HEK293T (cell line): ENCODE measurements at regions not wholly inside any gene's neighbourhood (a gene's known extent, or its start where the extent isn't known, plus 50 kb on each side); places are given as distances from the start of the nearest gene placed in this dataset.

Experiments
- CTCF ChIA-PET: fragments of 350-600 bp; formaldehyde crosslinking; extraction: SDS; loops from one replicate; lab custom pipeline; 2021; ENCODE audit warnings: antibody characterized with exemption, inconsistent platforms; lab: Yijun Ruan, JAX
- POLR2A ChIA-PET: fragments of 350-600 bp; formaldehyde crosslinking; extraction: SDS; loops from one replicate; lab custom pipeline; 2020; ENCODE audit warnings: antibody characterized with exemption, inconsistent platforms; lab: Yijun Ruan, JAX
- DNase-seq: peaks from one replicate; pipeline ENCODE4 v3.0.0; 2012; ENCODE audit warnings: mixed read lengths; ENCODE audit errors: extremely low spot score
- ARNT ChIP-seq: fragments of 450-650 bp; IDR thresholded peaks from 2 replicates; pipeline ENCODE4 v1.6.1; 2017; ENCODE audit warnings: mild to moderate bottlenecking
- BHLHE40 ChIP-seq: fragments of 450-650 bp; IDR thresholded peaks from 2 replicates; pipeline ENCODE4 v1.6.1; 2016; ENCODE audit warnings: mild to moderate bottlenecking, moderate library complexity, borderline replicate concordance
- CTBP1 ChIP-seq: fragments of 450-650 bp; IDR thresholded peaks from 2 replicates; pipeline ENCODE4 v1.6.1; 2016; ENCODE audit warnings: borderline replicate concordance
- ELF4 ChIP-seq: fragments of 450-650 bp; IDR thresholded peaks from 2 replicates; pipeline ENCODE4 v1.6.1; 2017; ENCODE audit warnings: antibody characterized with exemption
- FOXA1 ChIP-seq: fragments of 450-650 bp; IDR thresholded peaks from 2 replicates; pipeline ENCODE4 v1.6.1; 2016; ENCODE audit warnings: mild to moderate bottlenecking
- FOXK2 ChIP-seq: fragments of 450-650 bp; IDR thresholded peaks from 2 replicates; pipeline ENCODE4 v1.6.1; 2016; ENCODE audit warnings: mild to moderate bottlenecking
- FOXM1 ChIP-seq: fragments of 450-650 bp; IDR thresholded peaks from 2 replicates; pipeline ENCODE4 v1.6.1; 2017; ENCODE audit warnings: mild to moderate bottlenecking, borderline replicate concordance
- HDGF ChIP-seq: fragments of 450-650 bp; IDR thresholded peaks from 2 replicates; pipeline ENCODE4 v1.6.1; 2017; ENCODE audit warnings: antibody characterized with exemption, borderline replicate concordance
- L3MBTL2 ChIP-seq: fragments of 450-650 bp; conservative IDR thresholded peaks from 2 replicates; pipeline ENCODE4 v1.6.1; 2016; ENCODE audit warnings: mild to moderate bottlenecking
- LEF1 ChIP-seq: fragments of 450-650 bp; IDR thresholded peaks from 2 replicates; pipeline ENCODE4 v1.6.1; 2017; ENCODE audit warnings: mild to moderate bottlenecking, borderline replicate concordance
- NFRKB ChIP-seq: fragments of 450-650 bp; IDR thresholded peaks from 2 replicates; pipeline ENCODE4 v1.6.1; 2016; ENCODE audit warnings: mild to moderate bottlenecking, moderate library complexity
- SP1 ChIP-seq: fragments of 450-650 bp; IDR thresholded peaks from 2 replicates; pipeline ENCODE4 v1.6.1; 2017
- SUZ12 ChIP-seq: fragments of 450-650 bp; IDR thresholded peaks from 2 replicates; pipeline ENCODE4 v1.6.1; 2016; ENCODE audit warnings: mild to moderate bottlenecking
- TARDBP ChIP-seq: fragments of 450-650 bp; IDR thresholded peaks from 2 replicates; pipeline ENCODE4 v1.6.1; 2016
- ZNF384 ChIP-seq: fragments of 450-650 bp; IDR thresholded peaks from 2 replicates; pipeline ENCODE4 v1.6.1; 2016
- TF ChIP-seq, protein P1 (sequence below): fragments of 450-650 bp; IDR thresholded peaks from 2 replicates; pipeline ENCODE4 v1.6.1; 2016

DNA sequence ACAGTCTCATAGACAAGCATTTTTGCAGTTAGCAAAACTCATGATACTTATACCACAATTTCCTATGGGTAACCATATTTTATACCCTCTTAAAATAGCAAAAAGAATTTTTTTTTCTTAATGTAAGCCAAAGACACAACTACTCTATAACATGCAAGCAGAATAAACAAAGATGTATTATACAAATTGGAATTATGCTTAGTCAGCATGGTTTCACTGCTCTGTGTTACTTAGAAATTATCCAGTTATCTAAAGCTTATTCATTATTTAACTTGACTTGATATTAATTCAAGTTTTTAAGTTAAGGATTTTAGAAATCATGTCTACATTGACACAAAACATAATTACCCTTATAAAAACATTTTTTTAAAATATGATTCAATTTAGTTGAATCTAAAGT, 449.8 kb upstream of the CDH2 start:
- POLR2A ChIA-PET: no interaction called here
- DNase-seq: no peak
- CTCF ChIA-PET: no interaction called here
- TF ChIP-seq FOXA1 (no peak), ARNT (no peak), FOXK2 (no peak), HDGF (no peak), NFRKB (no peak), L3MBTL2 (no peak), SUZ12 (no peak), FOXM1 (no peak), CTBP1 (no peak), SP1 (no peak), BHLHE40 (no peak), TARDBP (no peak), ELF4 (no peak)
- TF ChIP-seq, protein P1, sequence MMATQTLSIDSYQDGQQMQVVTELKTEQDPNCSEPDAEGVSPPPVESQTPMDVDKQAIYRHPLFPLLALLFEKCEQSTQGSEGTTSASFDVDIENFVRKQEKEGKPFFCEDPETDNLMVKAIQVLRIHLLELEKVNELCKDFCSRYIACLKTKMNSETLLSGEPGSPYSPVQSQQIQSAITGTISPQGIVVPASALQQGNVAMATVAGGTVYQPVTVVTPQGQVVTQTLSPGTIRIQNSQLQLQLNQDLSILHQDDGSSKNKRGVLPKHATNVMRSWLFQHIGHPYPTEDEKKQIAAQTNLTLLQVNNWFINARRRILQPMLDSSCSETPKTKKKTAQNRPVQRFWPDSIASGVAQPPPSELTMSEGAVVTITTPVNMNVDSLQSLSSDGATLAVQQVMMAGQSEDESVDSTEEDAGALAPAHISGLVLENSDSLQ: no peak

DNA sequence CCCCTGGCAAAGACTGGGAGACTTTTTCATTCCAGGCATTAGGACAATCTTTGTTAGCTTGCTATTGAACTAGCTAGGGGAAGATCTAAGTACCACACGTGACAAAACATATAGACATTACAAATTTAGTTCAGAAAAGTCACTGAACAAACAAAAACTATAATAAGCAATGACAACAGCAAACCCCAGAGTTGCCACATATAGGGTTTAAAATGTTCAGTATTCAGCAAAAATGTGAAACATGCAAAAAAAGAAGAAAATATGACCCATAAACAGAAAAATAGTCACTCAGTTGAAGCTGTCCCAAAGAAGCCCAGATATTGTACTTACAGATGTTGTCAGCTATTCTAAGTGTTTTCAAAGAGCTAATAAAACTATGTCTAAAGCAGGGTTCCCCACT, 431.1 kb upstream of the CDH2 start:
- DNase-seq: no peak
- ChIA-PET CTCF (no interaction called here), POLR2A (no interaction called here)
- TF ChIP-seq, protein P1: no peak
- no peak for TF ChIP-seq BHLHE40
- no peak for TF ChIP-seq FOXK2
- no peak for TF ChIP-seq HDGF
- no peak for TF ChIP-seq ELF4
- no peak for TF ChIP-seq CTBP1
- TF ChIP-seq FOXA1: no peak
- no peak for TF ChIP-seq L3MBTL2
- TF ChIP-seq TARDBP: no peak
- TF ChIP-seq ARNT: no peak
- TF ChIP-seq LEF1: no peak
- no peak for TF ChIP-seq SP1
- no peak for TF ChIP-seq NFRKB
- TF ChIP-seq ZNF384: no peak
- TF ChIP-seq FOXM1: no peak
- no peak for TF ChIP-seq SUZ12

GRCh38 chr18:28606686-28607085, 429.8 kb upstream of the CDH2 start:
- no peak for TF ChIP-seq ARNT
- TF ChIP-seq NFRKB: no peak
- TF ChIP-seq CTBP1: no peak
- TF ChIP-seq FOXM1: no peak
- no peak for TF ChIP-seq ZNF384
- TF ChIP-seq, protein P1: no peak
- no peak for TF ChIP-seq SUZ12
- TF ChIP-seq L3MBTL2: no peak
- no peak for TF ChIP-seq SP1
- TF ChIP-seq TARDBP: no peak
- TF ChIP-seq BHLHE40: no peak
- no peak for TF ChIP-seq HDGF
- TF ChIP-seq LEF1: no peak
- TF ChIP-seq FOXA1: no peak
- DNase-seq: no peak
- POLR2A ChIA-PET: no interaction called here
- CTCF ChIA-PET: no interaction called here

DNA sequence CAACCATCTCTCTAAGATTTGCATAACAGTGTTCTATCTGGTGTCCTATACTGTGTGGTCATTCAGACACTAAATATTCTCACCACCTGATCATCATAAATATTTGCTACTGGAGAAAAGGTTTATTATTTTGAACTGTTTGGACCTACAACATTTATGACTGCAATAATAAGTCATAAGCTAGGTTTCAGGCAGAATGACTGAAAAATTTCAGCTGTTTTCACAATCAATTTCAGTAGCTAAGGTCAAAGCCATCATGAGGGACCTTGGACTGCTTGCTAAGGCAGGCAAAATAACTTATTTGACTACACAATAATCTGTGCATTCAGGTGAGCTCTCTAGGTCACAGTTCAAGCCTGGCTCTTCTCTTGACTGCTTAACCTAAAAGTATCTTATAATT, 425.5 kb upstream of the CDH2 start:
- TF ChIP-seq L3MBTL2 (no peak), BHLHE40 (no peak), TARDBP (no peak), LEF1 (no peak), CTBP1 (no peak), NFRKB (no peak), FOXM1 (no peak), FOXK2 (no peak), ZNF384 (no peak)
- TF ChIP-seq, protein P1: no peak
- ChIA-PET CTCF (no interaction called here), POLR2A (no interaction called here)
- no peak for DNase-seq

GRCh38 chr18:28594034-28594433, 417.1 kb upstream of the CDH2 start:
- no peak for DNase-seq
- CTCF ChIA-PET: no interaction called here
- POLR2A ChIA-PET: no interaction called here

More at GRCh38 chr18:28594034-28594433, 417.1 kb upstream of the CDH2 start:
- TF ChIP-seq L3MBTL2 (no peak), SUZ12 (no peak), CTBP1 (no peak), ELF4 (no peak), BHLHE40 (no peak), LEF1 (no peak), FOXA1 (no peak), ARNT (no peak)
- TF ChIP-seq, protein P1: no peak
